B cell (primary cell): ENCODE measurements at regions not wholly inside any gene's neighbourhood (a gene's known extent, or its start where the extent isn't known, plus 50 kb on each side); places are given as distances from the start of the nearest gene placed in this dataset.

Source experiments
- ATAC-seq: fragments of 200-7000 bp; cut with Tn5 transposase; one replicate; pipeline ENCODE4 v1.10.0; 2021; ENCODE audit warnings: low read depth, mild to moderate bottlenecking, moderate number of reproducible peaks, moderate library complexity
- CTCF ChIA-PET: fragments of 350-600 bp; sonication (Branson Sonifier 250); formaldehyde crosslinking; loops from one replicate; lab custom pipeline; 2021; ENCODE audit warnings: antibody characterized with exemption, inconsistent platforms; lab: Charles Lee
- POLR2A ChIA-PET: fragments of 350-600 bp; sonication (Branson Sonifier 250); formaldehyde crosslinking; loops from one replicate; lab custom pipeline; 2021; ENCODE audit warnings: antibody characterized with exemption; lab: Charles Lee
- DNase-seq: peaks from one replicate; pipeline ENCODE4 v3.0.0; 2013
- H2AFZ ChIP-seq: 2 replicates; pipeline ENCODE4 v1.6.1; 2012; ENCODE audit warnings: mild to moderate bottlenecking, low read depth, low read length; ENCODE audit not compliant: insufficient read depth, poor library complexity, severe bottlenecking
- H3K27ac ChIP-seq, 2 donors: 1 replicate in 1 of 2; 2 replicates in 1 of 2; pipeline ENCODE4 v1.5.1; 2012 to 2013; ENCODE audit warnings: low read length in 2 of 2, mild to moderate bottlenecking in 2 of 2, moderate library complexity in 1 of 2
- H3K27me3 ChIP-seq, 4 experiments: fragments of 200-600 bp in 1 of 4; sonication (generic) in 1 of 4; replicated peaks in 1 of 4; 1 replicate in 2 of 4; 2 replicates in 2 of 4; pipeline versions ENCODE4 v1.6.1 to v1.7.0; 2013 to 2016; ENCODE audit warnings: low read length in 3 of 4, mild to moderate bottlenecking in 2 of 4, mixed read lengths in 1 of 4, moderate library complexity in 1 of 4; ENCODE audit not compliant: insufficient read depth in 4 of 4, control insufficient read depth in 3 of 4; ENCODE audit errors: control extremely low read depth in 1 of 4
- H3K36me3 ChIP-seq, 2 experiments: replicated peaks in 1 of 2; 1 replicate in 1 of 2; 2 replicates in 1 of 2; pipeline versions ENCODE4 v1.6.1 to v1.7.1; 2013; ENCODE audit warnings: low read length in 1 of 2; ENCODE audit not compliant: insufficient read depth in 2 of 2, control insufficient read depth in 1 of 2; ENCODE audit errors: control extremely low read depth in 1 of 2, extremely low read depth in 1 of 2
- H3K4me1 ChIP-seq, 2 donors: fragments of 200-600 bp in 1 of 2; sonication (generic) in 1 of 2; 1 replicate in 1 of 2; 2 replicates in 1 of 2; pipeline versions ENCODE4 v1.5.1 to v1.6.1; 2013 to 2017; ENCODE audit warnings: low read length in 2 of 2; ENCODE audit not compliant: control insufficient read depth in 2 of 2, insufficient read depth in 2 of 2
- H3K4me2 ChIP-seq: replicated peaks from 2 replicates; pipeline ENCODE3; 2012; ENCODE audit warnings: mild to moderate bottlenecking, low read depth, low read length; ENCODE audit not compliant: poor library complexity, severe bottlenecking
- H3K4me3 ChIP-seq, 5 experiments: fragments of 200-600 bp in 1 of 5; sonication (generic) in 1 of 5; 1 replicate in 3 of 5; 2 replicates in 2 of 5; pipeline versions ENCODE4 v1.5.1 to v1.7.0; 2011 to 2016; ENCODE audit warnings: low read length in 4 of 5, mild to moderate bottlenecking in 4 of 5, low read depth in 2 of 5, control low read depth in 1 of 5, moderate library complexity in 1 of 5; ENCODE audit not compliant: insufficient read depth in 1 of 5; ENCODE audit errors: control extremely low read depth in 1 of 5, extremely low read depth in 1 of 5
- H3K79me2 ChIP-seq: fragments of 200-600 bp; sonication (generic); one replicate; pipeline ENCODE4 v1.6.0; 2016; ENCODE audit warnings: low read length; ENCODE audit not compliant: control insufficient read depth, insufficient read depth
- H3K9ac ChIP-seq: fragments of 200-600 bp; sonication (generic); 2 replicates; pipeline ENCODE4 v1.6.1; 2017; ENCODE audit warnings: mild to moderate bottlenecking, low read length, moderate library complexity
- H3K9me3 ChIP-seq, 3 donors: one replicate each; pipeline versions ENCODE4 v1.6.1 to v1.7.1; 2013; ENCODE audit warnings: low read length in 2 of 3; ENCODE audit not compliant: control insufficient read depth in 2 of 3, insufficient read depth in 1 of 3; ENCODE audit errors: control extremely low read depth in 1 of 3
- H4K20me1 ChIP-seq: 2 replicates; pipeline ENCODE4 v1.6.0; 2012; ENCODE audit warnings: mild to moderate bottlenecking, low read length; ENCODE audit not compliant: insufficient read depth, control insufficient read depth, poor library complexity, severe bottlenecking
- H3K27ac Mint-ChIP-seq: one replicate; pipeline ENCODE4 v1.8.0; 2021; ENCODE audit warnings: mixed read lengths
- H3K27me3 Mint-ChIP-seq: one replicate; pipeline ENCODE4 v1.8.0; 2021; ENCODE audit warnings: mixed read lengths
- H3K4me1 Mint-ChIP-seq: one replicate; pipeline ENCODE4 v1.8.0; 2021; ENCODE audit warnings: mixed read lengths
- H3K4me3 Mint-ChIP-seq: one replicate; pipeline ENCODE4 v1.8.0; 2021; ENCODE audit warnings: mixed read lengths
- H3K9me3 Mint-ChIP-seq: one replicate; pipeline ENCODE4 v1.8.0; 2022; ENCODE audit warnings: mixed read lengths; ENCODE audit not compliant: insufficient read depth
- CTCF ChIP-seq: fragments of 200-600 bp; IDR thresholded peaks from one replicate; pipeline ENCODE4 v1.8.0; 2022; ENCODE audit warnings: antibody characterized with exemption, mild to moderate bottlenecking
- EZH2 ChIP-seq: IDR thresholded peaks from 2 replicates; pipeline ENCODE4 v1.6.1; 2012; ENCODE audit warnings: borderline replicate concordance, low read depth, mild to moderate bottlenecking, moderate library complexity, low read length; ENCODE audit not compliant: insufficient read depth, poor library complexity, severe bottlenecking
- WGBS: methylation state at CpG from one replicate; pipeline ENCODE4 v1.1.5; 2013; ENCODE audit warnings: missing lambda C conversion rate; ENCODE audit not compliant: insufficient coverage; 5-methylcytosine and 5-hydroxymethylcytosine counted together
- intact Hi-C: fragments of 100-400 bp; cut with micrococcal nuclease; formaldehyde crosslinking; loops from one replicate; pipeline ENCODE4 v1.10.0; 2022

- no peaks in the 10 kb centered on the region for H3K27me3 Mint-ChIP-seq
- CTCF ChIA-PET, result no interaction called here
- intact Hi-C loops, result no loop called here
These were observed 522.0 kb upstream of the LRRN3 start for GRCh38 chr7:110568932-110569331.

GRCh38 chr7:110569486-110570205, 521.3 kb upstream of the LRRN3 start:
- Histone ChIP-seq H3K36me3 (no peaks in the 10 kb centered on the region), H4K20me1 (no peaks in the 10 kb centered on the region), H3K79me2 (no peaks in the 10 kb centered on the region), H3K27me3 (no peaks in the 10 kb centered on the region), H3K4me3 (no peak overlapping the region), H3K4me1 (no peaks in the 10 kb centered on the region), H2AFZ (no peak overlapping the region), H3K27ac (no peak overlapping the region), H3K9me3 (no peaks in the 10 kb centered on the region), H3K4me2 (no peak overlapping the region), H3K9ac (no peak overlapping the region)
- no peaks in the 10 kb centered on the region for H3K4me1 Mint-ChIP-seq
- DNase-seq (no peak), ATAC-seq (no peak)
- H3K9me3 Mint-ChIP-seq, result no peaks in the 10 kb centered on the region
- whole genome bisulfite sequencing, result 100% methylated on average over 2 of the region's 6 CpGs
- TF ChIP-seq CTCF (no peak), EZH2 (no peak)
- no peak overlapping the region for H3K4me3 Mint-ChIP-seq
- CTCF ChIA-PET, result no interaction called here
- intact Hi-C loops, result no loop called here
- no peak overlapping the region for H3K27ac Mint-ChIP-seq
- H3K27me3 Mint-ChIP-seq, result no peaks in the 10 kb centered on the region
- POLR2A ChIA-PET, result no interaction called here

More at GRCh38 chr7:110568932-110569331, 522.0 kb upstream of the LRRN3 start:
- POLR2A ChIA-PET, result no interaction called here
- Mint-ChIP-seq H3K27ac (no peak overlapping the region), H3K4me1 (no peaks in the 10 kb centered on the region), H3K9me3 (no peaks in the 10 kb centered on the region), H3K4me3 (no peak overlapping the region)
- no peaks in the 10 kb centered on the region for H3K9me3 ChIP-seq
- H3K4me2 ChIP-seq, result no peak overlapping the region
- H3K36me3 ChIP-seq, result no peaks in the 10 kb centered on the region
- H3K27ac ChIP-seq, result no peak overlapping the region
- H3K79me2 ChIP-seq, result no peaks in the 10 kb centered on the region
- no peak overlapping the region for H3K9ac ChIP-seq
- H3K4me3 ChIP-seq, result no peak overlapping the region
- TF ChIP-seq EZH2 (no peak), CTCF (no peak)
- ATAC-seq (no peak), DNase-seq (no peak)
- WGBS, result 95% methylated on average over 3 of the region's 6 CpGs
- no peaks in the 10 kb centered on the region for H4K20me1 ChIP-seq
- H3K27me3 ChIP-seq, result no peaks in the 10 kb centered on the region
- no peak overlapping the region for H2AFZ ChIP-seq
- no peaks in the 10 kb centered on the region for H3K4me1 ChIP-seq
